GM23338 (cell line): ENCODE measurements at regions not wholly inside any gene's neighbourhood (a gene's known extent, or its start where the extent isn't known, plus 50 kb on each side); places are given as distances from the start of the nearest gene placed in this dataset.

Experiments
- CREB1 ChIP-seq: fragments of 250-450 bp; sonication (Bioruptor Pico); IDR thresholded peaks from 2 replicates; pipeline ENCODE4 v1.5.0; 2020; ENCODE audit warnings: low read depth, mild to moderate bottlenecking, moderate library complexity
- TF ChIP-seq, protein P1 (sequence below), 2 experiments: fragments of 200-600 bp in 1 of 2; sonication (generic) in 1 of 2; conservative IDR thresholded peaks; 2 replicates each; pipeline versions ENCODE4 v1.5.1 to v1.6.1; 2016 to 2017; ENCODE audit warnings: antibody characterized with exemption in 2 of 2, low read depth in 2 of 2, mild to moderate bottlenecking in 2 of 2, moderate library complexity in 1 of 2
- TF ChIP-seq, protein P2 (sequence below): IDR thresholded peaks from one replicate; pipeline ENCODE4 v1.6.1; 2018; ENCODE audit warnings: antibody characterized with exemption; ENCODE audit not compliant: unreplicated experiment

DNA sequence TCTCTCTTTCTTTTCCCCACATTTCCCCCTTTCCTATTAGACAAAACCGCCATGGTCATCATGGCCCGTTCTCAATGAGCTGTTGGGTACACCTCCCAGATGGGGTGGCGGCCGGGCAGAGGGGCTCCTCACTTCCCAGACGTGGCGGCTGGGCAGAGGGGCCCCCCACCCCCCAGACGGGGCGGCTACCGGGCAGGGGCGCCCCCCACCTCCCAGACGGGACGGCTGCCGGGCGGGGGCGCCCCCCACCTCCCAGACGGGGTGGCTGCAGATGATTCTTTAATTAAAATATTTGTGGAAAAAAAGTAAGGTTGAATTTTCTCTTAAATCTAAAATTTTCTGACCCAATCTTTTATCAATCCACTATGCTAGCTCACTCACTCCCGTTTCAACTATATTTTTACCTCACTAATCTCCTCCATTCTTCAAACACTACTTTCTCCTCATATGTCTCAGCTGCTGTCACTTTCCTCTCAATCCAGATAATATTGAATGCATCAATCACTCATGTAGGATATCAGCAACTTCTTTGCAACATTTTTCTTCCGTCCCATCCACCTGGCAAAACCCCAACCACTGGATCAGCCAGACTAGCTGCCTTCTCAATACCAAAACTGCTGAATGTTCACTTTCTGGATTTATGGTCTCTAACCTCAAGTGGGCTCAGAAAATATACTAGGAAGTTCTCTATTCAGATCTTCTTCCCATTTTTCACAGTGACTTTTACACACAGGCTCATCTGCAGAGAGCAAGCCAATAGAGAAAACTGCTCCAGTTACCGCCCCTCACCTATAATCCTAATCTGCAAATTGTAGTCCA, 81.1 kb upstream of the TRIM24 start:
- TF ChIP-seq, protein P1, sequence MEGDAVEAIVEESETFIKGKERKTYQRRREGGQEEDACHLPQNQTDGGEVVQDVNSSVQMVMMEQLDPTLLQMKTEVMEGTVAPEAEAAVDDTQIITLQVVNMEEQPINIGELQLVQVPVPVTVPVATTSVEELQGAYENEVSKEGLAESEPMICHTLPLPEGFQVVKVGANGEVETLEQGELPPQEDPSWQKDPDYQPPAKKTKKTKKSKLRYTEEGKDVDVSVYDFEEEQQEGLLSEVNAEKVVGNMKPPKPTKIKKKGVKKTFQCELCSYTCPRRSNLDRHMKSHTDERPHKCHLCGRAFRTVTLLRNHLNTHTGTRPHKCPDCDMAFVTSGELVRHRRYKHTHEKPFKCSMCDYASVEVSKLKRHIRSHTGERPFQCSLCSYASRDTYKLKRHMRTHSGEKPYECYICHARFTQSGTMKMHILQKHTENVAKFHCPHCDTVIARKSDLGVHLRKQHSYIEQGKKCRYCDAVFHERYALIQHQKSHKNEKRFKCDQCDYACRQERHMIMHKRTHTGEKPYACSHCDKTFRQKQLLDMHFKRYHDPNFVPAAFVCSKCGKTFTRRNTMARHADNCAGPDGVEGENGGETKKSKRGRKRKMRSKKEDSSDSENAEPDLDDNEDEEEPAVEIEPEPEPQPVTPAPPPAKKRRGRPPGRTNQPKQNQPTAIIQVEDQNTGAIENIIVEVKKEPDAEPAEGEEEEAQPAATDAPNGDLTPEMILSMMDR (conservative IDR thresholded peaks at IDR 0.05; ENCODE audit: low read depth in 2 of 2): no peak
- no peak for TF ChIP-seq CREB1 (CRISPR knock-in tag)
- TF ChIP-seq, protein P2, sequence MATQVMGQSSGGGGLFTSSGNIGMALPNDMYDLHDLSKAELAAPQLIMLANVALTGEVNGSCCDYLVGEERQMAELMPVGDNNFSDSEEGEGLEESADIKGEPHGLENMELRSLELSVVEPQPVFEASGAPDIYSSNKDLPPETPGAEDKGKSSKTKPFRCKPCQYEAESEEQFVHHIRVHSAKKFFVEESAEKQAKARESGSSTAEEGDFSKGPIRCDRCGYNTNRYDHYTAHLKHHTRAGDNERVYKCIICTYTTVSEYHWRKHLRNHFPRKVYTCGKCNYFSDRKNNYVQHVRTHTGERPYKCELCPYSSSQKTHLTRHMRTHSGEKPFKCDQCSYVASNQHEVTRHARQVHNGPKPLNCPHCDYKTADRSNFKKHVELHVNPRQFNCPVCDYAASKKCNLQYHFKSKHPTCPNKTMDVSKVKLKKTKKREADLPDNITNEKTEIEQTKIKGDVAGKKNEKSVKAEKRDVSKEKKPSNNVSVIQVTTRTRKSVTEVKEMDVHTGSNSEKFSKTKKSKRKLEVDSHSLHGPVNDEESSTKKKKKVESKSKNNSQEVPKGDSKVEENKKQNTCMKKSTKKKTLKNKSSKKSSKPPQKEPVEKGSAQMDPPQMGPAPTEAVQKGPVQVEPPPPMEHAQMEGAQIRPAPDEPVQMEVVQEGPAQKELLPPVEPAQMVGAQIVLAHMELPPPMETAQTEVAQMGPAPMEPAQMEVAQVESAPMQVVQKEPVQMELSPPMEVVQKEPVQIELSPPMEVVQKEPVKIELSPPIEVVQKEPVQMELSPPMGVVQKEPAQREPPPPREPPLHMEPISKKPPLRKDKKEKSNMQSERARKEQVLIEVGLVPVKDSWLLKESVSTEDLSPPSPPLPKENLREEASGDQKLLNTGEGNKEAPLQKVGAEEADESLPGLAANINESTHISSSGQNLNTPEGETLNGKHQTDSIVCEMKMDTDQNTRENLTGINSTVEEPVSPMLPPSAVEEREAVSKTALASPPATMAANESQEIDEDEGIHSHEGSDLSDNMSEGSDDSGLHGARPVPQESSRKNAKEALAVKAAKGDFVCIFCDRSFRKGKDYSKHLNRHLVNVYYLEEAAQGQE: no peak
